ENCODE measurements at regions not wholly inside any gene's neighbourhood (a gene's known extent, or its start where the extent isn't known, plus 50 kb on each side); places are given as distances from the start of the nearest gene placed in this dataset.

GRCh38 chr7:122225874-122226273, 78.7 kb downstream of the FEZF1 start:
- TF ChIP-seq CTCF (IDR thresholded peaks at IDR 0.05): no peak
- no peak for TF ChIP-seq POLR2A (IDR thresholded peaks at IDR 0.05)
- TF ChIP-seq EP300 (IDR thresholded peaks at IDR 0.05): no peak
